Stimulated activated CD4-positive, alpha-beta T cell treated with anti-CD3 and anti-CD28 coated beads, Interleukin-2, amount 100 ng/mL, for 24 hours (primary cell): ENCODE measurements at regions not wholly inside any gene's neighbourhood (a gene's known extent, or its start where the extent isn't known, plus 50 kb on each side); places are given as distances from the start of the nearest gene placed in this dataset.
"Not testable (repeated sequence)": the region's sequence is repeated elsewhere in the genome, so short reads cannot be mapped to it uniquely, and the experiment has no call there.

Source experiments
- DNase-seq, 2 donors: peaks; one replicate each; pipeline ENCODE4 v3.0.0-alpha.2; 2020

DNA sequence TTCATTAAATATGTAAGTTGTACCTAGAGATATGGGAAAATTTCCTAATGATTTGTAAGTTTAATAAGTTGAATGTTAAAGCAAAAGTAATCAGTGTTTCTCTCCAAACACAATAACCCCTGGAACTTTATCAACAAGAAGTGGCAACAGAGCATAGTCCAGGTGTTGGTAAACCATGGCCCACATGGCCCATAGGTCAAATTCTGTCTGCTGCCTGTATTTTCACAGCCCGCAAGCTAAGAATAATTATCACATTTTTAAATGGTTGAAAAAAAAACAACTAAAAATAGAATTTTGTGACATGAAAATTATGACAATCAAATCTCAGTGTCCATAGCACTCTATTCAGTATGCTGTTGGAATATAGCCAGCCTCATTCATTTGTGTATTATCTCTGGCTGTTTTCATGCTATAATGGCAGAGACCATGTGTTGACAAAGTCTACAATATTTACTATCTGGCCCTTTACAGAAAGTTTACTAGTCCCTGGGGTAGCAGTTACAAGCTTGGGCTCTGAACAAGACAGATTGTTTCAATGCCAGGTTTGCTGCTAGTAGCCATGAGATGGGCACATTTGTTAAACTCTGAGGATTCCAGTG lies 395.8 kb downstream of the GASK1B start:
- DNase-seq = no peak

GRCh38 chr4:157775971-157776370 lies 396.9 kb downstream of the GASK1B start:
- DNase-seq = no peak

DNA sequence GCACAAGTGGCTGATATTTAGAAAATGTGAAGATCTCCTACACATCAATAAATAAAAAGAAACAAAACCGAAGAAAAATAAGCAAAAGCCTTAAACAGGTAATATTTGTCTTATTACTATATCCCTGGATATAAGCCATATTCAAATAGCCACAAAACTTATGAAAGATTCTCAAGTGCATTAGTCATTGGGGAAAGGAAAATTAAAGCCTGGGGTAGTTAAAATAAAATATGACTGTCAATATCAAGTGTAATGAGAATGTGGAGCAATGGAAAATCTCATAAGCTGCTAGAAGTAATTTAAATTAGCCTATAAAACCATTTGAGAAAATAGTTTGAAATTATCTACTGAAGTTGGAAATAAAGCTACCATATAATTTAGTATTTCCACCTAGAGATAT lies 399.9 kb downstream of the GASK1B start:
- no peak for DNase-seq

- DNase-seq = no peak
Measured at GRCh38 chr4:157768419-157768818, 404.4 kb downstream of the GASK1B start.

DNA sequence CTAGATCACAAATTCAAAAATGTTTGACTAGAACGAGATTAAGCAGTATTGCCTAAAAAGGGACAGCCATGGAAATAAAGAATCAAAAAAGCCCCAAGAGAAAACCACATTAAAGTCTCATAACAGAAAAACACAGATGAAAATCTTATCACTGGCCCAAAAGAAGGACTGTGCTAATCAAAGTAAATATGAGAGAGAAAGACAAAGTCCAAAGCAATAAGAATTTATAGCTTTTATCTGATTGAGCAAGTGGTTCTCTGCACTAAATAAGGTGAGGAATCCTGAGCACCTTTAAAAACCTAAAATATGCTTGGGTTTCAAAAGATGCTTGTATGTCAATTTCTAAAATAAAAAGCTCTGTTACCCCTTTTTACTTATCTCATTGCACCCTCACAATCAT lies 409.3 kb downstream of the GASK1B start:
- no peak for DNase-seq

DNA sequence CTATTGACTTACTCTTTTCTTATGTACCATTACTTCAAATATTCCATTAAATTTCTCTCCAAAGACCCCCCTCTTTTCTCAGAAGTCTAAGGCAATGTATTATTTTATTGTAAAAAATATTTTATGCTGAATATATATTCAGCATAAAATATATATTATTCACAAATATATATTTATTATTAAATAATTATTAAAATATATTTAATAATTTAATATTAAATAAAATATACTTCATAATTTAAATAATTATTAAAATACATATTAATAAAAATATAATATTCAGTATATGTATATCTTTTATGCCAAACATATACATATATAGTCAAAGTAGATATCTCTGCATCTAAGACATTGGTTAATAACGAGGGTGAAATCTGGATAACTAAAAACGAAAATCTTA lies 418.4 kb downstream of the GASK1B start:
- no peak for DNase-seq

DNA sequence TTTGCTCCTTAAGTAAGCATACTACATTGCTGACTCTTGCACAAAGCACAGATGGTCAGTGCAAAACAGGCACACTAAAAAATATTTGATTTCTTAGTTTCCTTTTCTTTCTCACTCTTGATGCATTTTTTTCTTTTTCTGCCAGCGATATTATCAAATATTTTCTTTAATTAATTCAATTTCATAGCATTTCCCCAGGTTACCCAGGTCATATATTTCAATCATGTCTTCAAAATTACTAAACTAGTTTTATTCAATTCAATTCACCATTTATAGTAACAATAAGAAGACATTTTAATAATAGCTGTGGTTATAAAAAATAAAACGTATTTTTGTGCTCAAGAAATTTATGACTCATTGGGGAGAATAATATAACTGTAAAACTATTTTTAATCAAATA lies 421.2 kb downstream of the GASK1B start:
- no peak for DNase-seq

GRCh38 chr4:157741642-157742041 lies 431.2 kb downstream of the GASK1B start:
- no peak for DNase-seq

DNA sequence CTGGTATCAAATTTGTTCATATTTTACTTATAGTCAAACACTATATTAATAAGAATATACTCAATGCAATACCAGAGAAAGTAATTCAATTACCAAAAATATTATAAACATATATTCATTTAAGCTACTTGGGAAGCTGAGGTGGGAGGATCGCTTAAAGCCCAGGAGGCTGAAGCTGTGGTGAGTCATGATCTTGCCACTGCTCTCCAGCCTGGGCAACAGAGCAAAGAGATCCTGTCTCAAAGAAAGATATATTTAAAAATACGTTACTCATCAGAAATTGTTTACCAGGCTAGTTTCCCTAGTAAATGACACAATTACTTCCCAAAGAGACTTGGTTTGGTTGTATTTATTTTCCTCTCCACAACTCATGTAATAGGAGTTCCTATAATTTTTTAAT lies 433.6 kb downstream of the GASK1B start:
- DNase-seq = no peak

DNA sequence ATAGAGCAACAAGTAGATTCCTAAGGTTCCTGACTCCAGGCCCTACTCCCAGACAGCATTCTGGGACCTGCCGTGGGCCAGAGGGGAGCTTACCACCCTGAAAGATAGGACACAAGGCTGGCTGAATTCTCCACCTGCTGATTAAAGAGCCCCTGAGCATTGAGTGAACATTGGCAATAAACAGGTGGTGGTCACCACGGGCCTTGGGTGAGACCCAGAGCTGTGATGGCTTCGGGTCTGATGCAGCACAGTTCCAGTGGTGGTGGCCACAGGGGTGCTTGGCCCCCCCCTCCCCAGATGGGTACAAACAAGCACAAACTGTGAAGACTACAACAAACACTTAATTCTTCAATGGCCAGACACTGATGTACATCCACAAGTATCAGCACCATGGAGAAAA lies 444.6 kb downstream of the GASK1B start:
- no peak for DNase-seq

- DNase-seq = no peak
Measured at GRCh38 chr4:157727163-157727562, 445.7 kb downstream of the GASK1B start.

DNA sequence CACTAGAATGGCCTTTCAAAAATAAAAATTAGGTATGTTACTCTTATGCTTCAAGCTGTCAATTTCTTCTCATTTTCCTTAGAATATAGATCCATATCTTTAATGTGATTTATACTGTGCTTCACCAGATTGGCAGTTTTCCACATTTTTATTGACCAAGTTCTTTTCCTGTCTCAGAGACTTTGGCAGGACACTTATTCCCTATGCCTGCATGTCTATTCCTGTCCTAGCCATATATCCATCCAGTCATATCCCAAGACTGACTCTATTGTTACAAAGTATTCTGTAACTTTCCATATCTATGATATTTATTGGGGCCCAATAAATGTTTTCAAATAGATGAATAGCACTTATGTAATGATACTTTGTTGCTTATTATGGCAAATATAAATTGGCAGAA lies 450.7 kb downstream of the GASK1B start:
- DNase-seq = no peak

GRCh38 chr4:157713342-157713741 lies 459.5 kb downstream of the GASK1B start:
- no peak for DNase-seq

DNA sequence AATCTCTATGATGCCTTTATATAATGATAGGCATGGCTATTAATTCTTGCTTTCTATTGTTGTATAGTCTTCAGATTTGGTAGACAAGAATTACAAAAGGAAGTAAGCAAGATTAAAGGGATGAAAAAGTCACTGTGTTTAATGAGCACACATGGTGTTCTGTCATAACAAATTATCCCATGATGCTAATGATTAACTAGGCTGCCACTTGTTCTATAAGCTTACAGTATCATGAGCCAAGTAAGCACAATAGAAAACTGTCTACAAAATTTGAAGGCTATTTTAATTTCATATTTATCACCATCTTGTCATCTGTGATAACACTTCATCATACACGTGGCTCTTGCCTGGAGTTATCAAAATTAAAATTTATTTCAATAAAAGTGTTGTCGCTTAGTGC lies 466.7 kb downstream of the GASK1B start:
- DNase-seq = no peak

DNA sequence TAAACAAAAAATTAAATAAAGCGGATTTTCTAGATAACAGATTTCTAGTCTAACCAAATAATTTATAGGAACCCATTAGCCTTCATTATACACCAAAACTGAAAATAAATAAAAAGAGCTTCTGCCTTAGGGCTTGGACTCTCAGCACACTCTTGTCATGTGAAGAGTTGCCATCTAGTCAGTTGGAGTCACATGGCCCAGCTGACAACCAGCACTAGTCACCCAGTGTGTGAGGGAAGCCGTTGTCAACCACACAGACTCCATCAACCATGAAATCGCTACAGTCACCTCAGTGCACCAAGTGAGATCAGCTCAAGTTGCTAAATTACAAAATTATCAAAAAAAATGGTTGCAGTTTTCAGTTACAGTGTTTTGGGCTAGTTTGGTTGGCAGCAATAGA lies 470.0 kb downstream of the GASK1B start:
- no peak for DNase-seq

DNA sequence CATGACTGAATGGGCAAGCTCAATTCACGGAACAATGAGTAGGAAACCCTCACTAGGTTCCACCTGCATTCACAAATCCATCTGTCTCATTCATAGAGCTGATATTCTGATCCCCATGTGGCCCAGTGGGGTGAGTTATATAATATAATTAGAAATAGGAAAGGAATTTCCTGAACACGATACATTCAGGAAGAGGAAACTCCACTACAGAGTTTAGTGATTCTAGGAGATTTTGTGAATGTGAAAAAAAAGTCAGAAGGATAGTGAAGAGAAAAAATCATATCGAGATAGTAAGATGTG lies 471.2 kb downstream of the GASK1B start:
- no peak for DNase-seq

DNA sequence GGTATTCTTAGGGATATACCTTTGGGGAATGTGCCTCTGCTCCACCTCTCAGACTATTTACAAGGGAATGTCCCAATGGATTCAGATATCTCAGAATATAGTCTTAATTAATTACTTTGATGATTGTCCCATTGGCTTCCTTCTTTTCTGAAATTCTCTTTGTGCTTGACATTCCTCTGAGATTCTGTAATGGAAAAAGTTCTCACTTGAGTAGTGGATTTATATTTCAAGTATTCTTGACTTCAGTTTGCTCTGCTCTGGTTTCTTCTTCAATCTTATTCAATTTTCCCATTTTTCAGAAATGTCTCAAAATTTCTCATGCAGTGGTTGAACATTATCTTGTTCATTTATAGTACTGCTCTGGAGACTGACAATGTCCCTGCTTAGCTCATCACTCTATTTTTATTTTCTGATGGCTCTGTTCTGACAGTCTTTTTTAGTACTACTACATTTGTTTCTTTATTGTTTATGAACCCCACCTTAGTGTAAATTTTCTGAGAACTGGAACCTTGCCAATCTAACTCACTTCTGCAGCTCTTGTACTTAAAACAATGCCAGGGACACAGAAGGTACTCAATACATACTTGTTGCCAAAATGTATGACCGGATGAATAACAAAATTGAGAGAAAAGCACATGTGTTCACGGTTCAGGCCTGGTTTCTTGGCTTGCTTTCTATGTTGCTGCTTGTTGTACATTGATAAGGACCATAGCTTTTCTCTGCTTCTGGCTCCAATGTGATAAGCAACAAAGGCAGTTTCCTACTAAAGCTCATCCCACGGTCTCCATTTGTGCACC lies 471.7 kb downstream of the GASK1B start:
- no peak for DNase-seq

DNA sequence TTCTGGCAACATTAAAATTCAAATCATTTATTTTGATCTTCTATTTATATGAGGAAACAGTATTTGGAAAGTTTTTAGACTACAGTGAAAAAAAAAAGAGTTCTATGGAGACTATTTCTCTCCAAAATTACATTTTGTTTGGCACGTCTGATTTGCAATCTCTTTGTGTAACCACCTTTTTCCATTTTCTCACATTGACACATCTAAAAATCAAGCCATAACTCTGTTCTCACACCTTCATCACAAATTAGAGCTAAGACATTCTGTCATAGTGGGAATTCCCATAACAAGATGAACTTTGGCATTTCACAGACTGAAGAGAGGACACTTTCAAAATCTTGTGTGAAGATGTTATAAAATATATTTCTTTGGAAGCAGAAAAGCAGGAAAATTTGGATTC lies 468.9 kb downstream of the GRIA2 start:
- DNase-seq = no peak

DNA sequence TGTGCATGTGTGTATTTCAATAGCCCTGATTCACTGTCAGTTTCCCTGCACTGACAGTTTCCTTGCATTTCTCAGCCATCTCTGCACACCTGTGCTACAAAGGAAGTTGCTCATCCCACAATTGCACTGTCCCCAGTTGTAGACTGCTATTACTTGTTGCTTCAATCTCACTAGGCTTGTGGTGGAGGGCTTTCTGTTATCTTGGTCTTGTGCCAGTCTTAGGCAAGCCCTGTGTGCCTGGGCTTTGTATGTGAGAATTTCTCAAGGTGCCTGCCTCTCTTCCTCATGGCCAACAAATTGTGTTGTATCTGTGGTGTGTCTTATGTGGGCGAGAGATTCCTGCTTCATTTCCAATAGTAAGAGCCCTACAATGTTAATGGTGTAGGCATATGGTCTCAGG lies 467.4 kb downstream of the GRIA2 start:
- no peak for DNase-seq

DNA sequence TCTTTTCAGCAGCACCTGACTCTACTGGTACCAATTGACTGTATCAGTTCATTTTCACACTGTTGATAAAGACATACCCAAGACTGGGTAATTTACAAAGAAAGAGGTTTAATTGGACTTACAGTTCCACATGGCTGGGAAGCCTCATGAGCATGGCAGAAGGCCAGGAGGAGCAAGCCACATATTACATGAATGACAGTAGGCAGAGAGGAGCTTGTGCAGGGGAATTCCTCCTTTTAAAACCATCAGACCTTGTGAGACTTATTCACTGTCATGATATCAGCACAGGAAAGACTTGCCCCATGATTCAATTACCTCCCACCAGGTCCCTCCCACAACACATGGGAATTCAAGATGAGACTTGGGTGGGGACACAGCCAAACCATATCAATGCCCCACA lies 458.8 kb downstream of the GRIA2 start:
- DNase-seq = not testable (repeated sequence)

DNA sequence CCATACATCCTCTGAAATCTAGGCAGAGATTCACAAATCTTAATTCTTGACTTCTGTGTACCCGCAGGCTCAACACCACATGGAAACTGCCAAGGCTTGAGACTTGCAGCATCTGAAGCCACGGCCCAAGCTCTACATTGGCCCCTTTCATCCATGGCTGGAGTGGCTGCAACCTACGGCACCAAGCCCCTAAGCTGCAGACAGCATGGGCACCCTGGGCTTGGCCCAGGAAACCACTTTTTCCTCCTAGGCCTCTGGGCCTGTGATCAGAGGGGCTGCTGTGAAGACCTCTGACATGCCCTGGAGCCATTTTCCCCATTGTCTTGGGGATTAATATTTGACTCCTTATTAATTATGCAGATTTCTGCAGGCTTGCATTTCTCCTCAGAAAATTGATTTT lies 457.9 kb downstream of the GRIA2 start:
- DNase-seq = no peak

- no peak for DNase-seq
Measured at GRCh38 chr4:157674699-157675098, 454.2 kb downstream of the GRIA2 start.

DNA sequence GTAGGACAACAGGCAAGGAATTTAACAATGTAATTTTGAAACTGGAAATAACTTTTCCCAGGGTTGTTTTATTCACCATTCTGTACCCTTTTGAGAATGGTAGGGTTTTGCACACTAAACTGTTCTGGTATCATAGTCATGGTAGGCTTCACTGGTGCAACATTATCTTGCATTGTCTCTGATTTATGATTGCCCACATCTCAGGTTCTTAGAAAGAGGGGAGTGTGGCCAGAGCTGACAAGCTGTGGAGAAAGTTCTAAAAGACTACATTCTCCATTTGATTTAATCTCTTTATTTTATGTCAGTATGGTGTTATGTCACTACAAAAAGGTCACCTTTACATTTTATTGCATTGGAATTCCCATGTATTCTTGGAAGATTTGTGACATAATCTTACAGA lies 447.3 kb downstream of the GRIA2 start:
- no peak for DNase-seq

- no peak for DNase-seq
Measured at GRCh38 chr4:157664726-157665125, 444.2 kb downstream of the GRIA2 start.
